IMR-90 (cell line): ENCODE measurements at regions not wholly inside any gene's neighbourhood (a gene's known extent, or its start where the extent isn't known, plus 50 kb on each side); places are given as distances from the start of the nearest gene placed in this dataset.
"Not testable (repeated sequence)": the region's sequence is repeated elsewhere in the genome, so short reads cannot be mapped to it uniquely, and the experiment has no call there.

Experiments
- BHLHE40 ChIP-seq: fragments of 150-350 bp; IDR thresholded peaks from 2 replicates; pipeline ENCODE4 v1.6.1; 2016; ENCODE audit warnings: mild to moderate bottlenecking, low read depth, low read length
- CEBPB ChIP-seq: IDR thresholded peaks from 2 replicates; pipeline ENCODE4 v1.6.1; 2012; ENCODE audit warnings: low read depth, low read length, improper control_type of control experiment
- CHD1 ChIP-seq: IDR thresholded peaks from 2 replicates; pipeline ENCODE4 v1.6.1; 2012; ENCODE audit warnings: low read depth, low read length, improper control_type of control experiment
- MAFK ChIP-seq: IDR thresholded peaks from 2 replicates; pipeline ENCODE4 v1.6.1; 2012; ENCODE audit warnings: low read depth, low read length, improper control_type of control experiment
- MXI1 ChIP-seq: IDR thresholded peaks from 2 replicates; pipeline ENCODE4 v1.6.1; 2012; ENCODE audit warnings: low read depth, mild to moderate bottlenecking, low read length, moderate library complexity, borderline replicate concordance
- POLR2A ChIP-seq: IDR thresholded peaks from 2 replicates; pipeline ENCODE4 v1.6.1; 2012; ENCODE audit warnings: mild to moderate bottlenecking, low read depth, low read length
- RCOR1 ChIP-seq: IDR thresholded peaks from 2 replicates; pipeline ENCODE4 v1.6.1; 2012; ENCODE audit warnings: mild to moderate bottlenecking, low read length, improper control_type of control experiment; ENCODE audit not compliant: insufficient replicate concordance
- RFX5 ChIP-seq: IDR thresholded peaks from 2 replicates; pipeline ENCODE4 v1.8.0; 2012; ENCODE audit warnings: low read depth, mild to moderate bottlenecking, low read length, moderate library complexity
- TF ChIP-seq, protein P1 (sequence below): conservative IDR thresholded peaks from 2 replicates; pipeline ENCODE4 v1.5.1; 2012; ENCODE audit warnings: mild to moderate bottlenecking, low read depth, low read length, improper control_type of control experiment

DNA sequence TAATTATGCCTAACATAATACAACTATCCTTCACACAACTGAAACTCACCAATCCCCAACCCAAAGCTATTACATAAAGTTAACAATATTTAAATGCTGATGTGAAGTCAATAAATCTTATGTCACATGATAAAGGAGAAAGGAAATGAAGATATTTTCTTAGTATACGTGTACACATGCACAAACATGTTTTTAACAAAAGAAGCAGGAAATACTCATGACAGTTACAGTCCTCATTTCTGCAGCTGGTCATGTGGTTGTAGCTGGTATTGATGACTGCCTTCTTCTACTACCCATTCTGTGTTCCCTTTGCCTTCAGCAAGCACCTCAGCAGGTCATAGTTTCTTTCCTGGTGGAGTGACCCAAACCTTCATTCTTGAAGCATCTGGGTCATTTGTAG is 165.0 kb downstream of the EPM2A start:
- not testable (repeated sequence) for TF ChIP-seq POLR2A, CEBPB, CHD1, RFX5, MAFK, BHLHE40, MXI1, RCOR1
- TF ChIP-seq, protein P1, sequence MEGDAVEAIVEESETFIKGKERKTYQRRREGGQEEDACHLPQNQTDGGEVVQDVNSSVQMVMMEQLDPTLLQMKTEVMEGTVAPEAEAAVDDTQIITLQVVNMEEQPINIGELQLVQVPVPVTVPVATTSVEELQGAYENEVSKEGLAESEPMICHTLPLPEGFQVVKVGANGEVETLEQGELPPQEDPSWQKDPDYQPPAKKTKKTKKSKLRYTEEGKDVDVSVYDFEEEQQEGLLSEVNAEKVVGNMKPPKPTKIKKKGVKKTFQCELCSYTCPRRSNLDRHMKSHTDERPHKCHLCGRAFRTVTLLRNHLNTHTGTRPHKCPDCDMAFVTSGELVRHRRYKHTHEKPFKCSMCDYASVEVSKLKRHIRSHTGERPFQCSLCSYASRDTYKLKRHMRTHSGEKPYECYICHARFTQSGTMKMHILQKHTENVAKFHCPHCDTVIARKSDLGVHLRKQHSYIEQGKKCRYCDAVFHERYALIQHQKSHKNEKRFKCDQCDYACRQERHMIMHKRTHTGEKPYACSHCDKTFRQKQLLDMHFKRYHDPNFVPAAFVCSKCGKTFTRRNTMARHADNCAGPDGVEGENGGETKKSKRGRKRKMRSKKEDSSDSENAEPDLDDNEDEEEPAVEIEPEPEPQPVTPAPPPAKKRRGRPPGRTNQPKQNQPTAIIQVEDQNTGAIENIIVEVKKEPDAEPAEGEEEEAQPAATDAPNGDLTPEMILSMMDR: not testable (repeated sequence)
